ENCODE measurements at regions not wholly inside any gene's neighbourhood (a gene's known extent, or its start where the extent isn't known, plus 50 kb on each side); places are given as distances from the start of the nearest gene placed in this dataset.

- H3K4me3 Mint-ChIP-seq (ENCODE audit: unreplicated experiment) = no peak overlapping the region
- TF ChIP-seq CTCF (IDR thresholded peaks at IDR 0.05) = no peak
- H3K36me3 Mint-ChIP-seq (ENCODE audit: low read depth) = no peaks in the 10 kb centered on the region
- H3K4me1 Mint-ChIP-seq (ENCODE audit: low read depth) = peaks cover 25% of the 10 kb centered on the region
- no peaks in the 10 kb centered on the region for H3K9me3 Mint-ChIP-seq (ENCODE audit: low read depth)
- H3K27me3 Mint-ChIP-seq (ENCODE audit: low read depth) = no peaks in the 10 kb centered on the region
- no peak for DNase-seq (ENCODE audit: low spot score)
- H3K27ac Mint-ChIP-seq (ENCODE audit: unreplicated experiment) = peak overlapping the region; percentile 82
Measured at GRCh38 chr5:143576711-143577484, 173.4 kb upstream of the NR3C1 start.

- Mint-ChIP-seq H3K4me1 (ENCODE audit: low read depth) (peaks cover 25% of the 10 kb centered on the region), H3K27me3 (ENCODE audit: low read depth) (no peaks in the 10 kb centered on the region), H3K4me3 (ENCODE audit: unreplicated experiment) (no peak overlapping the region), H3K36me3 (ENCODE audit: low read depth) (no peaks in the 10 kb centered on the region), H3K9me3 (ENCODE audit: low read depth) (no peaks in the 10 kb centered on the region), H3K27ac (ENCODE audit: unreplicated experiment) (no peak overlapping the region)
- no peak for DNase-seq (ENCODE audit: low spot score)
- TF ChIP-seq CTCF (IDR thresholded peaks at IDR 0.05) = no peak
Measured at GRCh38 chr5:143575286-143575685, 171.8 kb upstream of the NR3C1 start.

GRCh38 chr5:143574236-143574635 is 170.8 kb upstream of the NR3C1 start:
- H3K27ac Mint-ChIP-seq (ENCODE audit: unreplicated experiment) = no peak overlapping the region
- no peaks in the 10 kb centered on the region for H3K9me3 Mint-ChIP-seq (ENCODE audit: low read depth)
- H3K27me3 Mint-ChIP-seq (ENCODE audit: low read depth) = no peaks in the 10 kb centered on the region
- no peak overlapping the region for H3K4me3 Mint-ChIP-seq (ENCODE audit: unreplicated experiment)
- H3K4me1 Mint-ChIP-seq (ENCODE audit: low read depth) = peaks cover 25% of the 10 kb centered on the region
- H3K36me3 Mint-ChIP-seq (ENCODE audit: low read depth) = no peaks in the 10 kb centered on the region
- DNase-seq (ENCODE audit: low spot score) = no peak
- no peak for TF ChIP-seq CTCF (IDR thresholded peaks at IDR 0.05)

- Mint-ChIP-seq H3K36me3 (ENCODE audit: low read depth) (no peaks in the 10 kb centered on the region), H3K4me3 (ENCODE audit: unreplicated experiment) (no peak overlapping the region), H3K27ac (ENCODE audit: unreplicated experiment) (no peak overlapping the region), H3K4me1 (ENCODE audit: low read depth) (peaks cover 25% of the 10 kb centered on the region), H3K27me3 (ENCODE audit: low read depth) (no peaks in the 10 kb centered on the region), H3K9me3 (ENCODE audit: low read depth) (no peaks in the 10 kb centered on the region)
- no peak for DNase-seq (ENCODE audit: low spot score)
- TF ChIP-seq CTCF (IDR thresholded peaks at IDR 0.05) = no peak
Measured at GRCh38 chr5:143573568-143574170, 170.2 kb upstream of the NR3C1 start.

- Mint-ChIP-seq H3K4me1 (ENCODE audit: low read depth) (peaks cover 22% of the 10 kb centered on the region), H3K36me3 (ENCODE audit: low read depth) (no peaks in the 10 kb centered on the region), H3K27ac (ENCODE audit: unreplicated experiment) (no peak overlapping the region), H3K9me3 (ENCODE audit: low read depth) (no peaks in the 10 kb centered on the region), H3K27me3 (ENCODE audit: low read depth) (no peaks in the 10 kb centered on the region), H3K4me3 (ENCODE audit: unreplicated experiment) (no peak overlapping the region)
- TF ChIP-seq CTCF (IDR thresholded peaks at IDR 0.05) = no peak
- DNase-seq (ENCODE audit: low spot score) = no peak
Measured at GRCh38 chr5:143572671-143573070, 169.2 kb upstream of the NR3C1 start.

Data from chondrocyte (in vitro differentiated cells).